Testis (tissue), 2 donors: ENCODE measurements at regions not wholly inside any gene's neighbourhood (a gene's known extent, or its start where the extent isn't known, plus 50 kb on each side); places are given as distances from the start of the nearest gene placed in this dataset.

Experiments used
- CTCF ChIP-seq, 3 experiments: fragments of 450-650 bp in 2 of 3; fragments of 200-600 bp in 1 of 3; sonication (generic) in 1 of 3; IDR thresholded peaks; one replicate each; pipeline ENCODE4 v1.5.1; 2016 to 2019; ENCODE audit warnings: antibody characterized with exemption in 3 of 3, mild to moderate bottlenecking in 2 of 3, moderate library complexity in 1 of 3
- POLR2A ChIP-seq: fragments of 450-650 bp; IDR thresholded peaks from one replicate; pipeline ENCODE4 v1.6.1; 2017; ENCODE audit warnings: antibody characterized with exemption, mild to moderate bottlenecking, moderate library complexity

GRCh38 chr4:3354455-3354811, 61.6 kb downstream of the RGS12 start:
- TF ChIP-seq CTCF (IDR thresholded peaks at IDR 0.05) = no peak
- no peak for TF ChIP-seq POLR2A
